ENCODE measurements at regions not wholly inside any gene's neighbourhood (a gene's known extent, or its start where the extent isn't known, plus 50 kb on each side); places are given as distances from the start of the nearest gene placed in this dataset.

- DNase-seq, result no peak
- POLR2A ChIA-PET, result interaction anchor here (0.6 kb wide), 1 partner anchor 1586 kb away, joined by 3 read pairs; no protein-coding TSS in a partner anchor
- H3K9ac ChIP-seq, result no peak overlapping the region
- no peaks in the 10 kb centered on the region for H3K9me2 ChIP-seq
- H3K4me1 ChIP-seq (ENCODE audit: control insufficient read depth in 1 of 2, insufficient read depth in 2 of 2, low read depth in 1 of 2, low read length in 1 of 2), result no peaks in the 10 kb centered on the region
- CTCF ChIA-PET, result no interaction called here
- H3K27me3 ChIP-seq (ENCODE audit: insufficient read depth), result no peaks in the 10 kb centered on the region
- no peaks in the 10 kb centered on the region for H4K20me1 ChIP-seq (ENCODE audit: insufficient read depth)
- no peak overlapping the region for H3K4me3 ChIP-seq (ENCODE audit: low read depth in 2 of 2, low read length in 1 of 2)
- H3F3A ChIP-seq (replicated peaks; ENCODE audit: insufficient read depth), result no peaks in the 10 kb centered on the region
- H2AFZ ChIP-seq (ENCODE audit: low read depth), result no peak overlapping the region
- no peaks in the 10 kb centered on the region for H3K36me3 ChIP-seq (replicated peaks in 1 of 2; ENCODE audit: control insufficient read depth in 1 of 2, insufficient read depth in 2 of 2, low read length in 1 of 2)
- TF ChIP-seq RXRA (IDR thresholded peaks at IDR 0.05; ENCODE audit: borderline replicate concordance, low read depth) (no peak), GABPA (IDR thresholded peaks at IDR 0.05; ENCODE audit: low read depth) (no peak), TEAD4 (IDR thresholded peaks at IDR 0.05; ENCODE audit: borderline replicate concordance, insufficient read depth) (no peak), MEF2A (IDR thresholded peaks at IDR 0.05; ENCODE audit: borderline replicate concordance, low read depth) (no peak), IRF3 (IDR thresholded peaks at IDR 0.05; ENCODE audit: low read depth, low read length) (no peak), EZH2phosphoT487 (IDR thresholded peaks at IDR 0.05; ENCODE audit: borderline replicate concordance, low read depth) (no peak), ELF1 (IDR thresholded peaks at IDR 0.05) (no peak), YY1 (IDR thresholded peaks at IDR 0.05; ENCODE audit: low read depth) (no peak), CTCF (IDR thresholded peaks at IDR 0.05) (no peak)
- H3K27ac ChIP-seq (ENCODE audit: low read depth in 2 of 2, low read length in 1 of 2), result no peak overlapping the region
- H3K9me3 ChIP-seq, result no peaks in the 10 kb centered on the region
- no peaks in the 10 kb centered on the region for H3K79me2 ChIP-seq (ENCODE audit: insufficient read depth)
- WGBS (ENCODE audit: low lambda C conversion rate), result 42% methylated on average over 2 of the region's 2 CpGs
- H3K4me2 ChIP-seq, result no peak overlapping the region
Measured at GRCh38 chr9:7500521-7500920, 299.1 kb downstream of the DMAC1 start.

- H3K9ac ChIP-seq, result no peak overlapping the region
- no peak overlapping the region for H3K4me3 ChIP-seq (ENCODE audit: low read depth in 2 of 2, low read length in 1 of 2)
- H3K4me1 ChIP-seq (ENCODE audit: control insufficient read depth in 1 of 2, insufficient read depth in 2 of 2, low read depth in 1 of 2, low read length in 1 of 2), result peaks cover 0 to 18% of the 10 kb centered on the region in 2 experiments; a peak in 2 of 4 replicates
- ChIA-PET POLR2A (no interaction called here), CTCF (no interaction called here)
- no peaks in the 10 kb centered on the region for H3K27me3 ChIP-seq (ENCODE audit: insufficient read depth)
- H3F3A ChIP-seq (replicated peaks; ENCODE audit: insufficient read depth), result no peaks in the 10 kb centered on the region
- no peak overlapping the region for H3K4me2 ChIP-seq
- H3K9me3 ChIP-seq, result no peaks in the 10 kb centered on the region
- 44% methylated on average over 2 of the region's 2 CpGs for WGBS (ENCODE audit: low lambda C conversion rate)
- H3K27ac ChIP-seq (ENCODE audit: low read depth in 2 of 2, low read length in 1 of 2), result no peak overlapping the region
- DNase-seq, result no peak
- H3K9me2 ChIP-seq, result no peaks in the 10 kb centered on the region
- H3K36me3 ChIP-seq (replicated peaks in 1 of 2; ENCODE audit: control insufficient read depth in 1 of 2, insufficient read depth in 2 of 2, low read length in 1 of 2), result no peaks in the 10 kb centered on the region
- H4K20me1 ChIP-seq (ENCODE audit: insufficient read depth), result no peaks in the 10 kb centered on the region
- H2AFZ ChIP-seq (ENCODE audit: low read depth), result no peak overlapping the region
- no peaks in the 10 kb centered on the region for H3K79me2 ChIP-seq (ENCODE audit: insufficient read depth)
- TF ChIP-seq TAF1 (IDR thresholded peaks at IDR 0.05; ENCODE audit: borderline replicate concordance, low read depth, low read length), result no peak
- no peak for TF ChIP-seq RXRA (IDR thresholded peaks at IDR 0.05; ENCODE audit: borderline replicate concordance, low read depth)
- TF ChIP-seq GATA2 (CRISPR knock-in tag; IDR thresholded peaks at IDR 0.05), result no peak
- no peak for TF ChIP-seq PBX3 (IDR thresholded peaks at IDR 0.05)
- no peak for TF ChIP-seq FOXM1 (IDR thresholded peaks at IDR 0.05; ENCODE audit: low read depth)
- no peak for TF ChIP-seq FOXJ3 (CRISPR knock-in tag; IDR thresholded peaks at IDR 0.05)
- TF ChIP-seq NFIC (IDR thresholded peaks at IDR 0.05; ENCODE audit: borderline replicate concordance), result no peak
- no peak for TF ChIP-seq CHD2 (IDR thresholded peaks at IDR 0.05; ENCODE audit: low read length, partially characterized antibody)
- TF ChIP-seq FOSL2 (IDR thresholded peaks at IDR 0.05; ENCODE audit: borderline replicate concordance, low read depth), result no peak
- no peak for TF ChIP-seq RCOR1 (IDR thresholded peaks at IDR 0.05; ENCODE audit: low read length)
- no peak for TF ChIP-seq RFX5 (IDR thresholded peaks at IDR 0.05; ENCODE audit: low read length)
- no peak for TF ChIP-seq IRF3 (IDR thresholded peaks at IDR 0.05; ENCODE audit: low read depth, low read length)
- TF ChIP-seq USF1 (IDR thresholded peaks at IDR 0.05; ENCODE audit: borderline replicate concordance, low read depth), result no peak
Measured at GRCh38 chr9:7491641-7492040, 307.9 kb downstream of the DMAC1 start.

Measured in SK-N-SH (cell line).